OCI-LY7 (cell line): ENCODE measurements at regions not wholly inside any gene's neighbourhood (a gene's known extent, or its start where the extent isn't known, plus 50 kb on each side); places are given as distances from the start of the nearest gene placed in this dataset.

Experiments used
- BruUV-seq: library from RNA; stranded (reverse); fragments of 400-500 nt; replicated peaks from 2 replicates; lab custom pipeline; 2021; lab: Mats Ljungman, UMichigan
- CTCF ChIA-PET: fragments of 300-600 bp; sonication (Branson Sonifier 250); formaldehyde crosslinking; loops from one replicate; lab custom pipeline; 2022; ENCODE audit warnings: antibody characterized with exemption; ENCODE audit not compliant: unreplicated experiment; lab: Charles Lee
- POLR2A ChIA-PET: fragments of 300-600 bp; sonication (Branson Sonifier 250); formaldehyde crosslinking; loops from one replicate; lab custom pipeline; 2022; ENCODE audit warnings: antibody characterized with exemption; lab: Charles Lee
- DNase-seq: peaks from one replicate; pipeline ENCODE4 v3.0.0-alpha.2; 2015; ENCODE audit warnings: low spot score
- H2AFZ ChIP-seq: fragments of 200-600 bp; sonication (generic), shearing (Covaris generic); 2 replicates; pipeline ENCODE4 v1.6.1; 2014; ENCODE audit warnings: mild to moderate bottlenecking, antibody characterized with exemption, low read length, moderate library complexity
- H3K27ac ChIP-seq: fragments of 200-600 bp; sonication (generic); 2 replicates; pipeline ENCODE4 v1.5.1; 2014; ENCODE audit warnings: mixed run types, low read depth, mild to moderate bottlenecking, moderate library complexity, low read length, inconsistent platforms; ENCODE audit not compliant: poor library complexity, severe bottlenecking
- H3K36me3 ChIP-seq: fragments of 200-600 bp; sonication (generic); 2 replicates; pipeline ENCODE4 v1.6.1; 2014; ENCODE audit warnings: mild to moderate bottlenecking, antibody characterized with exemption, low read length, moderate library complexity, mixed read lengths; ENCODE audit not compliant: insufficient read depth
- H3K4me1 ChIP-seq: fragments of 200-600 bp; sonication (generic); 2 replicates; pipeline ENCODE4 v1.5.1; 2014; ENCODE audit warnings: mild to moderate bottlenecking, low read length; ENCODE audit not compliant: insufficient read depth, poor library complexity, severe bottlenecking
- H3K4me2 ChIP-seq: fragments of 200-600 bp; sonication (generic); 2 replicates; pipeline ENCODE4 v1.6.1; 2014; ENCODE audit warnings: mild to moderate bottlenecking, low read length
- H3K4me3 ChIP-seq: fragments of 200-600 bp; sonication (generic); 2 replicates; pipeline ENCODE4 v1.5.1; 2014; ENCODE audit warnings: mild to moderate bottlenecking, low read depth, low read length; ENCODE audit not compliant: poor library complexity, severe bottlenecking
- H3K79me2 ChIP-seq: fragments of 200-600 bp; sonication (generic); 2 replicates; pipeline ENCODE4 v1.6.1; 2016; ENCODE audit warnings: low read depth, mild to moderate bottlenecking, low read length, moderate library complexity, mixed read lengths; ENCODE audit not compliant: insufficient read depth
- H3K9me2 ChIP-seq: fragments of 200-600 bp; sonication (generic); 2 replicates; pipeline ENCODE4 v1.6.1; 2016; ENCODE audit warnings: mild to moderate bottlenecking, low read length, mixed read lengths; ENCODE audit not compliant: insufficient read depth
- H3K9me3 ChIP-seq: fragments of 200-600 bp; sonication (generic); 2 replicates; pipeline ENCODE4 v1.6.1; 2014; ENCODE audit warnings: mild to moderate bottlenecking, mixed run types, low read length, mixed read lengths
- H4K20me1 ChIP-seq: fragments of 200-600 bp; sonication (generic); 2 replicates; pipeline ENCODE4 v1.6.1; 2014; ENCODE audit warnings: mild to moderate bottlenecking, antibody characterized with exemption, low read length, moderate library complexity, mixed read lengths; ENCODE audit not compliant: insufficient read depth
- CTCF ChIP-seq: fragments of 200-600 bp; sonication (generic); conservative IDR thresholded peaks from 2 replicates; pipeline ENCODE4 v1.5.1; 2014; ENCODE audit warnings: mild to moderate bottlenecking, antibody characterized with exemption, low read length, moderate library complexity, mixed read lengths
- EZH2phosphoT487 ChIP-seq: fragments of 200-600 bp; sonication (generic); IDR thresholded peaks from 2 replicates; pipeline ENCODE4 v1.6.1; 2018; ENCODE audit warnings: low read depth, borderline replicate concordance, mild to moderate bottlenecking, mixed run types, antibody characterized with exemption, low read length, moderate library complexity, mixed read lengths
- intact Hi-C: fragments of 100-400 bp; cut with micrococcal nuclease; formaldehyde crosslinking; loops from one replicate; pipeline ENCODE4 v1.10.0; 2022; ENCODE audit not compliant: unreplicated experiment

GRCh38 chr17:33401249-33401648, 108.2 kb upstream of the ASIC2 start:
- BruUV-seq: no TSS peak
- Histone ChIP-seq H3K9me3 (no peaks in the 10 kb centered on the region), H3K36me3 (no peaks in the 10 kb centered on the region), H2AFZ (no peak overlapping the region), H3K4me1 (no peaks in the 10 kb centered on the region), H3K4me3 (no peak overlapping the region), H3K79me2 (no peaks in the 10 kb centered on the region), H3K27ac (no peak overlapping the region), H4K20me1 (no peaks in the 10 kb centered on the region), H3K9me2 (no peaks in the 10 kb centered on the region), H3K4me2 (no peak overlapping the region)
- no peak for TF ChIP-seq EZH2phosphoT487
- TF ChIP-seq CTCF: no peak
- intact Hi-C loops: no loop called here
- no peak for DNase-seq
- ChIA-PET CTCF (no interaction called here), POLR2A (no interaction called here)

- no peak for DNase-seq
- H3K9me2 ChIP-seq: no peaks in the 10 kb centered on the region
- H3K79me2 ChIP-seq: no peaks in the 10 kb centered on the region
- intact Hi-C loops: no loop called here
- POLR2A ChIA-PET: no interaction called here
- no peak overlapping the region for H2AFZ ChIP-seq
- no peak overlapping the region for H3K4me3 ChIP-seq
- H3K4me1 ChIP-seq: no peaks in the 10 kb centered on the region
- H3K27ac ChIP-seq: no peak overlapping the region
- CTCF ChIA-PET: no interaction called here
- no peaks in the 10 kb centered on the region for H4K20me1 ChIP-seq
- BruUV-seq: no TSS peak
- H3K9me3 ChIP-seq: no peaks in the 10 kb centered on the region
- no peak for TF ChIP-seq EZH2phosphoT487
- TF ChIP-seq CTCF: no peak
- no peaks in the 10 kb centered on the region for H3K36me3 ChIP-seq
- H3K4me2 ChIP-seq: no peak overlapping the region
These were observed 110.1 kb upstream of the ASIC2 start for GRCh38 chr17:33403194-33403593.

- H3K27ac ChIP-seq: no peak overlapping the region
- H3K79me2 ChIP-seq: no peaks in the 10 kb centered on the region
- no TSS peak for BruUV-seq
- H3K4me1 ChIP-seq: no peaks in the 10 kb centered on the region
- intact Hi-C loops: no loop called here
- TF ChIP-seq EZH2phosphoT487 (no peak), CTCF (no peak)
- no peak overlapping the region for H3K4me3 ChIP-seq
- no peaks in the 10 kb centered on the region for H3K36me3 ChIP-seq
- H3K9me2 ChIP-seq: no peaks in the 10 kb centered on the region
- no peaks in the 10 kb centered on the region for H3K9me3 ChIP-seq
- H2AFZ ChIP-seq: no peak overlapping the region
- POLR2A ChIA-PET: no interaction called here
- DNase-seq: no peak
- H3K4me2 ChIP-seq: no peak overlapping the region
- no peaks in the 10 kb centered on the region for H4K20me1 ChIP-seq
- CTCF ChIA-PET: no interaction called here
These were observed 111.2 kb upstream of the ASIC2 start for GRCh38 chr17:33404070-33404819.
